Left lung (tissue), 4 donors: ENCODE measurements at regions not wholly inside any gene's neighbourhood (a gene's known extent, or its start where the extent isn't known, plus 50 kb on each side); places are given as distances from the start of the nearest gene placed in this dataset.
"Not testable (repeated sequence)": the region's sequence is repeated elsewhere in the genome, so short reads cannot be mapped to it uniquely, and the experiment has no call there.

Source experiments
- ATAC-seq: fragments of 200-7000 bp; cut with Tn5 transposase; one replicate; pipeline ENCODE4 v1.9.1; 2020; ENCODE audit warnings: moderate library complexity
- DNase-seq, 4 donors: peaks; one replicate each; pipeline ENCODE4 v3.0.0-alpha.2; 2013 to 2020
- H3K27ac ChIP-seq, 2 donors: fragments of 200-600 bp; sonication (generic) in 1 of 2; one replicate each; pipeline versions ENCODE4 v1.5.0 to v1.8.0; 2020 to 2021
- H3K27me3 ChIP-seq, 2 donors: fragments of 200-600 bp; sonication (generic) in 1 of 2; one replicate each; pipeline versions ENCODE4 v1.5.0 to v1.8.0; 2020 to 2021
- H3K36me3 ChIP-seq, 2 donors: fragments of 200-600 bp; sonication (generic) in 1 of 2; one replicate each; pipeline versions ENCODE4 v1.5.0 to v1.8.0; 2020 to 2021
- H3K4me1 ChIP-seq, 2 donors: fragments of 200-600 bp; one replicate each; pipeline ENCODE4 v1.8.0; 2021
- H3K4me3 ChIP-seq, 2 donors: fragments of 200-600 bp; sonication (generic) in 1 of 2; one replicate each; pipeline versions ENCODE4 v1.5.0 to v1.8.0; 2020 to 2021; ENCODE audit warnings: mild to moderate bottlenecking in 1 of 2
- H3K9me3 ChIP-seq, 2 donors: fragments of 200-600 bp; sonication (generic) in 1 of 2; one replicate each; pipeline versions ENCODE4 v1.5.0 to v1.8.0; 2020 to 2021
- CTCF ChIP-seq, 2 donors: fragments of 200-600 bp; sonication (generic) in 1 of 2; IDR thresholded peaks; one replicate each; pipeline versions ENCODE4 v1.5.0 to v1.8.0; 2021; ENCODE audit warnings: antibody characterized with exemption in 2 of 2
- intact Hi-C, 2 donors: fragments of 100-400 bp; cut with DNase I; formaldehyde crosslinking; loops; one replicate each; pipeline versions ENCODE4 v1.11.2 to v1.14.2; 2022
- donor health status: DM: no; HTN: yes; CAD: no.
- donor health status: DM: no; HTN: no; CAD: no.

DNA sequence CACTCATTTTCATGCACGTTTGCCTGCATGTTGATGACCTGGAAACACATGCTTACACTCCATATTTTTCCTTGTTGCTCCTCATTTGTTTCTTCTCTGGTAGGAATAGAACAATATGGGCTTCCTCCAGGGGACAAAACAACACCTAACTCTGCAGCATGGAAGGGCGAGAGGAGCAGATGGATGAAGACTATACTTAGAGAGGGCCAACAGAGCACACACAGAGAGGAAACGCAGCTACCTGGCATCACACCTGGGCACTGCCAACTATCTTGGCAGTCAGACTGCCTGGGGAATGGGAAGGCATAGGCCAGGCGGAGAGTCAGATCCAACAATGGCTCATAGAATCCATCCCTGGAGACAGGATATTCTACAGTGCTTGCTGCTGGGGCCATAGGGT lies 290.9 kb downstream of the CD83 start:
- H3K4me1 ChIP-seq = no peaks in the 10 kb centered on the region
- no peaks in the 10 kb centered on the region for H3K27me3 ChIP-seq
- intact Hi-C loops = no loop called here
- no peak overlapping the region for H3K27ac ChIP-seq
- no peaks in the 10 kb centered on the region for H3K9me3 ChIP-seq
- no peak for DNase-seq
- TF ChIP-seq CTCF (IDR thresholded peaks at IDR 0.05) = no peak
- ATAC-seq = no peak
- no peaks in the 10 kb centered on the region for H3K36me3 ChIP-seq
- no peak overlapping the region for H3K4me3 ChIP-seq

DNA sequence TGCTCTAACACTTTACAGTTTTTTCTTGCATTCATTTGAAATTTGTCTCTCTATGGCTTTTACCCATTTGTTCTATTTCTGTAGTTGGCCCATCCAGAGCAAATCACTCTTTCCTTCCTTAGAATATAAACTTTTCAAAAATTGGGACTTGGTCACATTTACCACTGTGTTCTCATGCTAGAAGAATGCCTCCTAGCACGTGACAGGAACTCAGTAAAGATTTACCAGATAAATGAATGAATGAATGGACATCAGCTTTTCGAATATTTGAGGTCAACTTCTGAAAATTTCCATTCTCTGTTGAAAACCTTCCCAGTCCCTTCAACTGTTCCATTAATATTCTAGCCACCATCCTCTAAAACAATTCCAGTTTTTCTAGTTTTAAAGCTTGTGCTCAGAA lies 294.5 kb downstream of the CD83 start:
- no peak for ATAC-seq
- Histone ChIP-seq H3K27me3 (no peaks in the 10 kb centered on the region), H3K9me3 (no peaks in the 10 kb centered on the region), H3K4me1 (no peaks in the 10 kb centered on the region), H3K27ac (no peak overlapping the region), H3K4me3 (no peak overlapping the region), H3K36me3 (no peaks in the 10 kb centered on the region)
- no peak for TF ChIP-seq CTCF (IDR thresholded peaks at IDR 0.05)
- intact Hi-C loops = no loop called here
- no peak for DNase-seq

- ATAC-seq = no peak
- intact Hi-C loops = no loop called here
Measured at GRCh38 chr6:14415452-14415851, 297.9 kb downstream of the CD83 start.

DNA sequence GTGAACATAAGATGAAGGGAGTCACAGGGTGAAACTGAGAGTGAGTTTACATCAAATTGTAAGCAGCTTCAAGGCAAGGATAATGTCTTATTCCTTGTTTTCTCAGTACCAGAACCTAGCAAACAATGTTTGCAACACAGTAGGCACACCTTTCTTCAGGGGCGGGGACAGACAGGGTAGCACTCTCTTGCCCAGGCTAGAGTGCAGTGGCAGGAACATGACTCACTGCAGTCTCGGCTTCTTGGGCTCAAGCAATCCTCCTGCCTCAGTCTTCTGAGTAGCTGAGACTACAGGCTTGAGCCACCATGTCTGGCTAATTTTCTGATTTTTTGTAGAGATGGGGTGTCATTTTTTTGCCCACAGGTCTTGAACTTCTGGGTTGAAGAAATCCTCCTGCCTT lies 299.8 kb downstream of the CD83 start:
- no peak overlapping the region for H3K4me3 ChIP-seq
- no peak for DNase-seq
- H3K36me3 ChIP-seq = no peaks in the 10 kb centered on the region
- H3K27ac ChIP-seq = no peak overlapping the region
- intact Hi-C loops = no loop called here
- H3K4me1 ChIP-seq = no peaks in the 10 kb centered on the region
- no peak for TF ChIP-seq CTCF (IDR thresholded peaks at IDR 0.05)
- H3K27me3 ChIP-seq = no peaks in the 10 kb centered on the region
- peak; percentile 37 for ATAC-seq
- no peaks in the 10 kb centered on the region for H3K9me3 ChIP-seq

More at GRCh38 chr6:14415452-14415851, 297.9 kb downstream of the CD83 start:
- no peak overlapping the region for H3K4me3 ChIP-seq
- H3K27me3 ChIP-seq = no peaks in the 10 kb centered on the region
- no peaks in the 10 kb centered on the region for H3K9me3 ChIP-seq
- H3K27ac ChIP-seq = no peak overlapping the region
- no peak for TF ChIP-seq CTCF (IDR thresholded peaks at IDR 0.05)
- no peaks in the 10 kb centered on the region for H3K4me1 ChIP-seq
- DNase-seq = no peak
- no peaks in the 10 kb centered on the region for H3K36me3 ChIP-seq

GRCh38 chr6:14419224-14419623 lies 301.7 kb downstream of the CD83 start:
- intact Hi-C loops, H3K36me3 ChIP-seq, DNase-seq: not testable (repeated sequence)

GRCh38 chr6:14422061-14422460 lies 304.5 kb downstream of the CD83 start:
- no peaks in the 10 kb centered on the region for H3K36me3 ChIP-seq
- intact Hi-C loops = no loop called here
- no peak for TF ChIP-seq CTCF (IDR thresholded peaks at IDR 0.05)
- no peak overlapping the region for H3K27ac ChIP-seq
- no peaks in the 10 kb centered on the region for H3K4me1 ChIP-seq
- no peaks in the 10 kb centered on the region for H3K9me3 ChIP-seq
- ATAC-seq = no peak
- no peak for DNase-seq
- H3K4me3 ChIP-seq = no peak overlapping the region
- no peaks in the 10 kb centered on the region for H3K27me3 ChIP-seq

More at GRCh38 chr6:14419224-14419623, 301.7 kb downstream of the CD83 start:
- H3K4me1 ChIP-seq, H3K27me3 ChIP-seq, H3K9me3 ChIP-seq, ATAC-seq, H3K4me3 ChIP-seq, H3K27ac ChIP-seq: not testable (repeated sequence)
